ENCODE measurements at regions not wholly inside any gene's neighbourhood (a gene's known extent, or its start where the extent isn't known, plus 50 kb on each side); places are given as distances from the start of the nearest gene placed in this dataset.

DNA sequence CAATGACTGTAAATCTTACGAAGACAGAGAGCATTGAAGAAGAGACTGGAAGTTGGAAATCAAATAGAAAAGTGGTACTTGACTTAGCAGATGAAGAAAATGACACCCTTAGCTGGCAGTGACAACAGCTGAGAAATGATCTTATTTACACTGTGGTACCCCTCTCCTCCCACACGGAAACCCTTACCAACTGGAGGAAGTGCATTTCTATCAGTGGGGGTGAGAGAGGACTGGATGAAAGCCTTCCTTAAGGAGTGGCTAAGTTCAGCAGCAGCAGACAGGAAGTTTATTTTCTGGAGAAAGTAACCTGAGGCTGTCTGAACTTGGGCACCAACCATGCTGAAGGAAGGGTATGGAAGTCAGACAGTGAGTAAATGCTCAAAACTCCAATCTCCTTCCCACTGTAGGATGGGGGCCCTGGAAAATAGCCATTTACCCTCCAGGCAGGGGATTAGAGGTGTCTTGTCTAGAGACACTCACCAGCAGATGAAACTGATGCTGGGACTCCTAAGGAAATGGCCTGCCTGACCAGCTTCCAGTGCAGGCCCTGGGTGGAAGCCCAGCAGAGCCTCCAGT, 160.2 kb upstream of the NCK2 start:
- TF ChIP-seq, protein P1, sequence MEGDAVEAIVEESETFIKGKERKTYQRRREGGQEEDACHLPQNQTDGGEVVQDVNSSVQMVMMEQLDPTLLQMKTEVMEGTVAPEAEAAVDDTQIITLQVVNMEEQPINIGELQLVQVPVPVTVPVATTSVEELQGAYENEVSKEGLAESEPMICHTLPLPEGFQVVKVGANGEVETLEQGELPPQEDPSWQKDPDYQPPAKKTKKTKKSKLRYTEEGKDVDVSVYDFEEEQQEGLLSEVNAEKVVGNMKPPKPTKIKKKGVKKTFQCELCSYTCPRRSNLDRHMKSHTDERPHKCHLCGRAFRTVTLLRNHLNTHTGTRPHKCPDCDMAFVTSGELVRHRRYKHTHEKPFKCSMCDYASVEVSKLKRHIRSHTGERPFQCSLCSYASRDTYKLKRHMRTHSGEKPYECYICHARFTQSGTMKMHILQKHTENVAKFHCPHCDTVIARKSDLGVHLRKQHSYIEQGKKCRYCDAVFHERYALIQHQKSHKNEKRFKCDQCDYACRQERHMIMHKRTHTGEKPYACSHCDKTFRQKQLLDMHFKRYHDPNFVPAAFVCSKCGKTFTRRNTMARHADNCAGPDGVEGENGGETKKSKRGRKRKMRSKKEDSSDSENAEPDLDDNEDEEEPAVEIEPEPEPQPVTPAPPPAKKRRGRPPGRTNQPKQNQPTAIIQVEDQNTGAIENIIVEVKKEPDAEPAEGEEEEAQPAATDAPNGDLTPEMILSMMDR (IDR thresholded peaks at IDR 0.05) = no peak
- TF ChIP-seq EZH2 (IDR thresholded peaks at IDR 0.05; ENCODE audit: borderline replicate concordance, insufficient read depth, low read depth, low read length, poor library complexity, severe bottlenecking) = no peak
